CD4-positive, alpha-beta T cell treated with Interleukin-15 for 1 hour (primary cell): ENCODE measurements at regions not wholly inside any gene's neighbourhood (a gene's known extent, or its start where the extent isn't known, plus 50 kb on each side); places are given as distances from the start of the nearest gene placed in this dataset.

ENCODE experiments used
- DNase-seq: peaks from one replicate; pipeline ENCODE4 v3.0.0-alpha.2; 2020

- DNase-seq, result no peak
Measured at GRCh38 chr5:143488381-143488780, 84.9 kb upstream of the NR3C1 start.

DNA sequence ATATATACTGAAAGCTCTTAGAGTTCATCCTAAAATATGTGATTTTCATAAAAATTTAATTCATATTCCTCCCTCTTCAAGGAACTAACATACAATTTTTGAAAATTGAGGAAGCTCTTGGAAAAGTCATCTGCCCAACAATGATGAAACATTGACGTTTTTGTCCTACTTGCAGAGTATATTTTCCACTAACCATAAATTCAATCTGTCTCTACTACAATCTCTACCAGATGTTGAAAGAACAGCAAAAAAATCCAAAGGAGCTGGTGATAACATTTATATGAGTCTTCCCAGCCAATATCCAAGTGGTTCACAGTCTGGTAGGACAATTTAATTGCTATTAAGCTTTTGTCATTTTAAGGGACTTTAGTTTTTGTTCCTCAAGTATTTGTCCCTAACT lies 81.1 kb upstream of the NR3C1 start:
- DNase-seq, result no peak

- DNase-seq, result no peak
Measured at GRCh38 chr5:143481697-143482531, 78.4 kb upstream of the NR3C1 start.

DNA sequence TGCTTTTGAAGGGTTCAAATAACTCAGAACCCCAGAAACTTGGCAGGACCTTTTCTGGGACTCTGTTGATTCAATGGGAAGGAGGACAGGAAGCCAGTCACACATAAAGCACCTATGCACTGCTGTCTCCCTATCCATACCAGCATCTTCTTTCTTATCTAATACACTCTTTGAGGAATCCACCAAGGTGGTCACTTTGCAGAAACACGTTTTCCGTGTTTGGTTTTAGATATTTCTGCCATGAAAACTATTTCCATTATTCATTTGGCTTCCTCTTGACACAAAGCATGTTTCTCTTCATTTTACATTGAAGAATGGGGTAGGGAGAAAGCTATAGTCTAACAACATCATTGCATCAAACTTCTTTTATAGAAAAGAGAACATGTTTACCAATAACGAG lies 76.5 kb upstream of the NR3C1 start:
- DNase-seq, result no peak

DNA sequence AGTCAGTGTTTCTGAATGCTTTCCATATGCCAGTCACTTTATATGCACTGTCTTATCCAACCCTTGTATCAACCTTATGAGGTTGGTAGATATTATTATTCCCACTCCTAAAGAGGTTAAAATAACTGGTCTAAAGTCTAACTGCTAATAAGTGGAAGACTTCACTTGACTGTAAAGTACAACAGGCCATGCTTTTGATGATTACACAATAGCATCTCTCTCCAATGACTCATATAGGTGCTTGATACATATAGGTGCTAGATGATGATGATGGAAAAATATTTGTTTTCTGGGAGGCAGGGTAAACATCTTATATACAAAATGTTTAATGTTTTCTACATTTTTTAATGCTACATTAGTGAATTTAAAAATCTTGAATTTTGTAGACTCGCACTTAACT lies 75.9 kb upstream of the NR3C1 start:
- DNase-seq, result no peak

DNA sequence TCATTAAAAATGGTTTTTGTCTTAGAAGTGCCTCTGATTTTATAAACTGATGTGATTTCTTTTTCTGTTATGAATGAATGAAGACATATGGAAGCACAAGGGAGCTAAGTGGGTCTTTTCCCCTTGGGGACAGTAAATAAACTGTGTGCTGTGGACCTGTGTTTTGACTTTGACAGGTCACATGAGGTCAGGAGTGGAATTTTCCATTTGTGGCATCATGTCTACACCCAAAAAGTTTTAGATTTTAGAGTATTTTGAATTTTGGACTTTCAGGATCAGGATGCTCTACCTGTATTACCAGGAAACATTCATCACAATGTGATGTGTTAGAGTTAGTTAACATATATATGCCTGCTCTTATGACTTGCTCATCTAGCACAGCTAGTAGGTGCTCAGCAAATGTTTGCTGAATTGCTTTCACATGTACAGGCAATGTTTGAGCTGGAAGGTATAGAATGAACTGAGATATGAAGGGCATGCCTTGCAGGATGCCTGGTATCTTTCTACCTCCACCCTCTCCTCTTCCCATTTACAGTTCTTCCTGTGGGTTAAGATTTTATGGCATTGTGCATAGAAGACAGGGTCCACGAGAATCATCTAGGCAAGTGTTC lies 73.2 kb upstream of the NR3C1 start:
- DNase-seq, result no peak

DNA sequence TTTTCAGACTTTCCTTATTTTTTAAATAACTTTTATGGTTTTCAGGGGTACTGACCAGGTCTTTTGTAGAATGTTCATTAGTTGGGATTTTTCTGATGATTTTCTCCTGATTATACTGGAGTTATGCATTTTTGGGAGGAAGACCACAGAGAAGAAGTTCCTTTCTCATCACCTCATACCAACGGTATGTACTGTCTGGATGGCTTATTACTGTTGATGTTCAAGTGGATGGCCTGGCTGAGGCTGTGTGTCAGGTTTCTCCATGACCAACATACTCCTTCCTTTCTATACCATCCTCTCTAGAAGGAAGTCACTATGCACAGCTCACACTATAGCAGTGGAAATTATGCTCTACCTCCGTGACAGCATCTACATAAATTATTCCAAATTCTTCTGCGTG lies 71.1 kb upstream of the NR3C1 start:
- DNase-seq, result no peak

DNA sequence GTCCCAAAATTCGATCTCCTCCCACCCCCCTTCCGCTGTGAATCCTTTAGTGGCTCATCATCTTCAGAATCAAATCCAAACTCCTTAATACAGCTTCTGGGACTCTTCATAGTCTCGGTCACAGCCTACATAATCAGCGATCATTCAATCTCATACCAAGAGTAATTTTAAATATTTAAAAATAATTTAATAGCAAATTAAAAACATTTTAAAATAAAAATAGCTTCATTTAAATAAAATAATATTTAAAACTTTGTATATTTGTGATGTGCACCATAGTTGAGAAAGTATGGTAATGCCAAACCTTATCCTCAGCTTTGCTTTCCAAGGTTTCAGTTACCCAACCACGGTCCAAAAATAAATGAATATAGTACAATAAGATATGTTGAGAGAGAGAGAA lies 70.0 kb upstream of the NR3C1 start:
- no peak for DNase-seq

DNA sequence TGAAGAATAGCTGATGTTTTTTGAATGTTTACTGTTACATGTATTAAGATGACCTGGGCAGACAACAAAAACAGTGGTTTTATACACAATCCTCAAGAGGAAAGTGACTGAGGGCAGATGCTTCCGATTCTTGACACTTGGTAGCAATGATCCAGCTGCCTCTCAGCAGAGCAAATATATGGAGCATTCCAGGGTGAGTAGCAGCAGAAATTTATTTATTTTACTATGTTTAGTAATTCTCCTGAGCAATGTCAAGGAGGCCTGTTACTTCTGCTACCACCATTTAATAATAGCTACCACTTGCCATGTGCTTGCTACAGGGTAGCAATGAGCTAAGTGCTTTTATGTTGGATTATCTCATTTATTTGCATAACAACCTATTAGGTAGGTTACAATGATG lies 69.1 kb upstream of the NR3C1 start:
- DNase-seq, result no peak

- no peak for DNase-seq
Measured at GRCh38 chr5:143471666-143472464, 68.4 kb upstream of the NR3C1 start.

- DNase-seq, result no peak
Measured at GRCh38 chr5:143471041-143471509, 67.6 kb upstream of the NR3C1 start.

DNA sequence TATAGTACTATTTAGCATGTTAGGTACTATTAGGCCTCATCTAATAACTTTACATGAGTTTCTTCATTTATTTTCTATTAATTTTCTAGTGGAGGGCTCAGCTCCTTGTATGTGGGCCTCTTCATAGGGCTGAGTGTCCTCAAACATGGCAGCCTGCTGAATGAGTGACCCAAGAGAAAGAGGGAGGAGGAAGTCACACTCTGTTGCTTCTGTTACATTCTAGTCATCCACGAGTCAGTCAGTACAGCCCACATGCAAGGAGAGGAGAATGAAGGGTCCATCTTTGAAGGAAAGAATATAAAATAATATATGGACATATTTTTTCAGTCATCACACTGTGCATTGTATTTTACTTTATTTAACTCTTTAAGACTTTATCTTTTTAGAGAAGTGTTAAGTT lies 66.6 kb upstream of the NR3C1 start:
- DNase-seq, result no peak

DNA sequence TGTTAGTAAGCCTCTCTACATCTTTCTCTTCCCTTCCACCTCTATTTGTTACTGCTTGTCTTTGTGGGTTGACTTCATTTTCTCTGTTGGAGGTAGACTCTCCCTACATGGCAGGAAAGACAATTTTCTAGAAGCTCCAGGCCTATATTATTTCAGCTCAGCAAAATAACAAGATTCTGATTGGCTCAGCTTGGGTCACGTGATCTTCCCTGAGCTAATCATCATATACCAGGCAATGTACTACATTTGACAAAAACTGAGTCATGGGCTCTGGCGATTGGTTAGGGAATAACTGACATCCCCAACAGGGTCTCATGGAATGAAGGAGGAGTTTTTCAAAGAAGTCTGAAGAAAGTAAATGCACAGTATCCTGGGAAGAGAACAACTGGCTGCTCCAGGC lies 65.6 kb upstream of the NR3C1 start:
- DNase-seq, result no peak

- DNase-seq, result no peak
Measured at GRCh38 chr5:143466632-143467031, 63.1 kb upstream of the NR3C1 start.

DNA sequence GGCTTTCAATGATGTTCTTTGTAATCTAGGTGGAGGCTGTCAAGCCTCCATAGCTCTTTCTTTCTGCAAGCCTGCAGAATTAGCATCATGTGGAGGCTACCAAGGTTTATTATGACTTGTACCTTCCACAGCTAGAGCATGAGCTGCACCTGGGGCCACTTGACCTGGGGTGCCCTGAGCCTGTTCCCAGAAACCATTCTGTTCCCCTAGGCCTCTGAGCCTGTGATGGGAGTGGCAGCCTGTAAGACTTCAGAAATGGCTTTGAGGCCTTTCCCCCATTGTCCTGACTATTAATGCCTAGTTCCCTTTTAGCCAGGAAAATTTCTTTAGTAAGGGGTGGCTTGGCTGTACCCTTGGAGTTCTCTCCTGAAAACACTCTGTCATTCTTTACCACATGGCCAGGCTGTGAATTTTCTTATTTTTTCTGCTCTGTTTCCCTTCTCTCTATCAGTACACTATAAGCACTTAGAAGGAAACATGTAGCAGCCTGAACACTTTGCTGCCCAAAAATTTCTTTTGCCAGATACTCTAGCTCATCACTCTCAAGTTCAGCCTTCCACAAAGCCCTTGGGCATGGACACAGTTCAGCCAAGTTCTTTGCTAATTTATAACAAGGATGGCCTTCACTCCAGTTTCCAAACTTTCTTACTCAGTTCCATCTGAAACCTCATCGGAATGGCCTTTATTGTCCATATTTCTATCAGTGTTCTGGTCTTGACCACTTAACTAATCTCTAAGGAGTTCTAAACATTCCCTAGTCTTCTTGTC lies 61.4 kb upstream of the NR3C1 start:
- DNase-seq, result no peak

GRCh38 chr5:143462431-143462830 lies 58.9 kb upstream of the NR3C1 start:
- no peak for DNase-seq

GRCh38 chr5:143459433-143459832 lies 55.9 kb upstream of the NR3C1 start:
- no peak for DNase-seq

DNA sequence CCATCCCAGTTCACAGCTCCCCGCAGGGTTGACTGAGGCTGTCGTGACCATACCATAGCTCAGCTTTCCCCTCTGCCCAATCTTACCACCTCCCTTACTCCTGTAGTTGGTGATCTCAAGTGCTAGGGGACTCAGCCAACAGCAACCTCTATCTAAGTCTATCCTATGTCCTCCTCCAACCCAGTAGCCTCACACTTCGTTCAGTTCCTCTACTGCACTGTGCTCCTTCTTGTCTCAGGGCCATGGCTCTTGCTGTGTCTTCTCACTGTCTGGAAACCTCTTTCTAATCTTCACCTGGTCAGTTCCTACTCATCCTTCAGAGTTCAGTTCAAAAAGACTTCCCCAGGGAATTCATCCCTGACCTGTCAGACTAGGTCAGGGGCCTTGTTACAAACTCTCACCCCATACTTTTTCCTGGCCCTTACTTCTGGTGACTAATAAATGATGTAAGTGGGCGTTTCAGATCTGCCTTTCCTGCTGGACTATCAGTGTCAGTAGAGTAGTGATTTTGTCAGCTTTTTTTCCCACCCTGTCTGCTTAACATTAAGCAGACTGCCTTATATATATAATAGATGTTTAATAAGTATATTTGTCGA lies 53.6 kb upstream of the NR3C1 start:
- DNase-seq, result no peak

- DNase-seq, result no peak
Measured at GRCh38 chr5:143454936-143455516, 51.5 kb upstream of the NR3C1 start.

- no peak for DNase-seq
Measured at GRCh38 chr5:143453720-143454119, 50.2 kb upstream of the NR3C1 start.
